Gastroesophageal sphincter (tissue), 4 donors: ENCODE measurements at regions not wholly inside any gene's neighbourhood (a gene's known extent, or its start where the extent isn't known, plus 50 kb on each side); places are given as distances from the start of the nearest gene placed in this dataset.
A peak's percentile ranks its signal among the peaks of the same experiment; 100 is the strongest.

Experiments used
- ATAC-seq: fragments of 150-250 bp; one replicate; pipeline ENCODE4 v1.9.1; 2016; ENCODE audit warnings: mild to moderate bottlenecking, moderate library complexity
- H3K27ac ChIP-seq, 4 donors: fragments of 200-600 bp; sonication (generic) in 3 of 4; 1 replicate in 3 of 4; 2 replicates in 1 of 4; pipeline ENCODE4 v1.5.1; 2016 to 2019
- H3K27me3 ChIP-seq: fragments of 200-600 bp; sonication (generic); one replicate; pipeline ENCODE4 v1.5.1; 2019
- H3K36me3 ChIP-seq, 2 donors: fragments of 200-600 bp; sonication (generic); one replicate each; pipeline ENCODE4 v1.5.1; 2019; ENCODE audit warnings: control low read depth in 1 of 2
- H3K4me1 ChIP-seq, 3 donors: fragments of 200-600 bp; sonication (generic); 1 replicate in 2 of 3; 2 replicates in 1 of 3; pipeline ENCODE4 v1.5.1; 2016 to 2019; ENCODE audit warnings: control low read depth in 2 of 3
- H3K4me3 ChIP-seq, 2 donors: fragments of 200-600 bp; sonication (generic); one replicate each; pipeline ENCODE4 v1.5.1; 2019; ENCODE audit warnings: mild to moderate bottlenecking in 1 of 2, moderate library complexity in 1 of 2
- H3K9me3 ChIP-seq, 3 donors: fragments of 200-600 bp; sonication (generic); one replicate each; pipeline ENCODE4 v1.5.1; 2017 to 2019; ENCODE audit warnings: control low read depth in 2 of 3
- EP300 ChIP-seq: sonication (generic); formaldehyde crosslinking; IDR thresholded peaks from one replicate; pipeline ENCODE4 v1.6.1; 2017; ENCODE audit warnings: antibody characterized with exemption, mild to moderate bottlenecking
- POLR2A ChIP-seq, 2 donors: fragments of 450-650 bp; IDR thresholded peaks; one replicate each; pipeline ENCODE4 v1.6.1; 2017; ENCODE audit warnings: antibody characterized with exemption in 2 of 2, mild to moderate bottlenecking in 2 of 2, moderate library complexity in 1 of 2
- POLR2AphosphoS5 ChIP-seq: sonication (generic); formaldehyde crosslinking; IDR thresholded peaks from one replicate; pipeline ENCODE4 v1.6.1; 2017; ENCODE audit warnings: antibody characterized with exemption
- WGBS, 2 donors: methylation state at CpG; one replicate each; pipeline ENCODE4 v1.1.5; 2018; ENCODE audit warnings: low coverage in 1 of 2; 5-methylcytosine and 5-hydroxymethylcytosine counted together
- TF ChIP-seq, protein P1 (sequence below), 4 experiments: fragments of 200-600 bp in 2 of 4; fragments of 450-650 bp in 2 of 4; sonication (generic) in 1 of 4; IDR thresholded peaks; one replicate each; pipeline ENCODE4 v1.5.1; 2017 to 2019; ENCODE audit warnings: antibody characterized with exemption in 4 of 4, mild to moderate bottlenecking in 2 of 4, moderate library complexity in 2 of 4

DNA sequence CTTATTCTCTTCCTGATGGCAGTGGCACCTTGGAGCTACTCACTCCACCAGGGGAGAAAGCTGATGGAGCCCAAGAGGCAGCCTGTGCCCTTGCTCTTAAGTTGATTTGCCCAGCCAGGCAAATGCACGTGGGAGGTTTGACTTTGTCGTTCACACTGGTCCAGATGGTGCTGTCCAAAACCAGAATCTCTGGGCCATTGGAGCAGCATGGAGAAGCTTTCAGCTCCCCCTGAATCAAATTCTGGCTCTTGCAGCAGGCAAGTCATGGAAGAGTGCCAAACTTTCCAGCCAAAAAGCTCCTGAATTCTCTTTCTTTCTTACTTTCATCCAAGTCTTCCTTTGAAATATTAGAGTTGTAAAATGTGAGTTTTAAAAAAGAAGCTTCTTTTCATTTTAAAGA, 970.4 kb downstream of the RPA4 start:
- H3K4me3 ChIP-seq = no peak overlapping the region
- WGBS, 2 donors = 34% methylated on average over 2 of the region's 2 CpGs; no CpG with 5 or more reads in 1 of the 2 donors
- H3K27me3 ChIP-seq = no peaks in the 10 kb centered on the region
- no peak overlapping the region for H3K27ac ChIP-seq
- ATAC-seq = no peak
- H3K36me3 ChIP-seq = no peaks in the 10 kb centered on the region
- H3K9me3 ChIP-seq = no peaks in the 10 kb centered on the region
- TF ChIP-seq, protein P1, sequence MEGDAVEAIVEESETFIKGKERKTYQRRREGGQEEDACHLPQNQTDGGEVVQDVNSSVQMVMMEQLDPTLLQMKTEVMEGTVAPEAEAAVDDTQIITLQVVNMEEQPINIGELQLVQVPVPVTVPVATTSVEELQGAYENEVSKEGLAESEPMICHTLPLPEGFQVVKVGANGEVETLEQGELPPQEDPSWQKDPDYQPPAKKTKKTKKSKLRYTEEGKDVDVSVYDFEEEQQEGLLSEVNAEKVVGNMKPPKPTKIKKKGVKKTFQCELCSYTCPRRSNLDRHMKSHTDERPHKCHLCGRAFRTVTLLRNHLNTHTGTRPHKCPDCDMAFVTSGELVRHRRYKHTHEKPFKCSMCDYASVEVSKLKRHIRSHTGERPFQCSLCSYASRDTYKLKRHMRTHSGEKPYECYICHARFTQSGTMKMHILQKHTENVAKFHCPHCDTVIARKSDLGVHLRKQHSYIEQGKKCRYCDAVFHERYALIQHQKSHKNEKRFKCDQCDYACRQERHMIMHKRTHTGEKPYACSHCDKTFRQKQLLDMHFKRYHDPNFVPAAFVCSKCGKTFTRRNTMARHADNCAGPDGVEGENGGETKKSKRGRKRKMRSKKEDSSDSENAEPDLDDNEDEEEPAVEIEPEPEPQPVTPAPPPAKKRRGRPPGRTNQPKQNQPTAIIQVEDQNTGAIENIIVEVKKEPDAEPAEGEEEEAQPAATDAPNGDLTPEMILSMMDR (IDR thresholded peaks at IDR 0.05) = no peak
- no peak for TF ChIP-seq POLR2A (IDR thresholded peaks at IDR 0.05)
- H3K4me1 ChIP-seq = no peaks in the 10 kb centered on the region

DNA sequence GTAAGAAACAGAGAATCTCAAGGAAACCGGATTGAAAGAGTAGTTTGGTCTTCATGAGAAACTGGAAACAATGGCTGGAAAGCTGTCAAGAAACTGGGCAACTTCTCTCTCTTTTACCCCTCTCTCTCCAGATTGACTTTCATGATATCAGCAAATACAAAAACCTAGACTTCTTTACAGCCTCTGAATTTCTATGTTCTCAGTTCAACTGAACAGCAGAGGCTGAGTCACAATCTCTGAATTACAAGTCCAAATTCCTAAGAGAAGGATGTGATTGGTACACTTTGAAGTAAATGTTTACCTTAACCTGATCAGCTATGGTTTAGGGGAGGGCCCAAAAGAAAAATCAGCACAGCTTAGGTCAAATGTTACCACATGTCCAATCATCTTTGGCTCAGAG, 974.9 kb downstream of the RPA4 start:
- 57 to 89% methylated on average over 1 of the region's 1 CpG for WGBS, 2 donors
- TF ChIP-seq, protein P1 (IDR thresholded peaks at IDR 0.05) = no peak
- TF ChIP-seq POLR2A (IDR thresholded peaks at IDR 0.05) = no peak
- TF ChIP-seq POLR2AphosphoS5 = no peak
- no peak for TF ChIP-seq EP300
- H3K27ac ChIP-seq = no peak overlapping the region
- no peak for ATAC-seq
- no peaks in the 10 kb centered on the region for H3K27me3 ChIP-seq
- H3K4me3 ChIP-seq = no peak overlapping the region
- H3K9me3 ChIP-seq = no peaks in the 10 kb centered on the region
- H3K4me1 ChIP-seq = no peaks in the 10 kb centered on the region
- no peaks in the 10 kb centered on the region for H3K36me3 ChIP-seq

DNA sequence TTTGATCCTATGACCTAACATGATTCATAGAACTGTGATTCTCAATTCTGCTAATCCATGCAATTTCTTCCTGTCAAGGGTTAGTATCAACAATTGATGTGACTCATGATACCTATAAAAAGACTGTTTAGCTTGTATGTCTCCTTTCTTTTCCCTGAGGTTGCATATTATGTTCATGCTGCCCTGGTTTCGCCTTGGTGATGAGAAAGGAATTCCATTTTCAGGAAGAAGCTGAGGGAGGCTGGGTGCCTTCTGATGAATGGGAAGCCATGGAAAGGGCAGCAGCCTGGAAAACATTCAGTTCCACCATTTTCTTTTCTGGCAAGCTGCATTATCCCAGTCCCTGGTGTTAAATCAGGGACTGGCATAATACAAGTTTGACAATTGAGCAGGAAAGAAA, 976.5 kb downstream of the RPA4 start:
- Histone ChIP-seq H3K27me3 (no peaks in the 10 kb centered on the region), H3K4me1 (no peaks in the 10 kb centered on the region), H3K27ac (no peak overlapping the region), H3K9me3 (no peaks in the 10 kb centered on the region), H3K4me3 (no peak overlapping the region), H3K36me3 (no peaks in the 10 kb centered on the region)
- no peak for ATAC-seq
- peak; percentile 53 for TF ChIP-seq POLR2AphosphoS5
- no peak for TF ChIP-seq EP300
- 67% methylated on average over 1 of the region's 1 CpG; no CpG with 5 or more reads in 1 of the 2 donors for WGBS, 2 donors

DNA sequence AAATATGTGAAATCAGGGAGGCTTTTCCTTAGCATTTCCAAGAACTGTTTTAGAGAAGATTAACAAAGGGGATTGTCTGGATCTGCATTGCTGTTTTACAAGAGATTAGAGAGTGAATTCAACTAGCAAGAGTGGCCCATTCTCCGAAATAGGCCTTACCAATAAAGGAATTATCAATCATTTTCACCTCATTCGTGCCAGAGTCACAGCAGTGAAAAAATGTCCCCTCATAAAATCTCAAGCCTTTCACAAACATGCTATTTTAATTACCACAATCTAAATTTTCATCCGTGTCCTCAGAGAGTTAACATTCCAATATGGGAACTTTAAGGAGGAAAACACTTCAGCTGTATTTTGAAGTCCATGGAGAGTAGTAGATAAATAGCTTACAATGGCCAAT, 979.6 kb downstream of the RPA4 start:
- 53 to 94% methylated on average over 3 of the region's 3 CpGs for WGBS, 2 donors
- no peak overlapping the region for H3K4me3 ChIP-seq
- ATAC-seq = no peak
- TF ChIP-seq POLR2A (IDR thresholded peaks at IDR 0.05) = no peak
- TF ChIP-seq, protein P1 (IDR thresholded peaks at IDR 0.05) = no peak
- no peak for TF ChIP-seq EP300
- TF ChIP-seq POLR2AphosphoS5 = no peak
- H3K9me3 ChIP-seq = no peaks in the 10 kb centered on the region
- no peaks in the 10 kb centered on the region for H3K4me1 ChIP-seq
- H3K27ac ChIP-seq = no peak overlapping the region
- no peaks in the 10 kb centered on the region for H3K27me3 ChIP-seq
- no peaks in the 10 kb centered on the region for H3K36me3 ChIP-seq

DNA sequence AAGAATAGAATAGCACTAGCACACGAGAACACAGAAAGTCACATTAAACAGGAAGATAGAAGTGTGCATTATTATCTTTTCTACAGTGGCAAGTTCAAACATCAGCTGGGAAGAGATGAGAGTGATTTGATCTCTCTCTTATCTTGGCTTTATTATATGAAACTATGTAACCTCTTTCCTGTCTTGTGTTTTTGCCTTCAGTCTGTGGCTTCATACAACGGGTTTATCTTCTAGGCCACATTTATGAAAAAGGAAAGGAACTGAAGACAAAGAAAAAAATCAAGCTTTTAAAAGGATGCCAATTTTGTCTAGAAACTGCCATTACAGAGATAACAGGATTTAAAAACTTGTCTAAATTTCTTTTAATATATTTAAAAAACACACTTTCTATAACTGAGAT, 983.6 kb downstream of the RPA4 start:
- H3K36me3 ChIP-seq = no peaks in the 10 kb centered on the region
- H3K4me3 ChIP-seq = no peak overlapping the region
- TF ChIP-seq, protein P1 (IDR thresholded peaks at IDR 0.05) = no peak
- no peak for TF ChIP-seq EP300
- no peak for TF ChIP-seq POLR2A (IDR thresholded peaks at IDR 0.05)
- TF ChIP-seq POLR2AphosphoS5 = no peak
- H3K4me1 ChIP-seq = no peaks in the 10 kb centered on the region
- H3K27ac ChIP-seq = no peak overlapping the region
- no peaks in the 10 kb centered on the region for H3K9me3 ChIP-seq
- H3K27me3 ChIP-seq = no peaks in the 10 kb centered on the region
- WGBS, 2 donors = 48 to 62% methylated on average over 2 of the region's 2 CpGs
- ATAC-seq = no peak
